Endothelial cell of umbilical vein (primary cell): ENCODE measurements at regions not wholly inside any gene's neighbourhood (a gene's known extent, or its start where the extent isn't known, plus 50 kb on each side); places are given as distances from the start of the nearest gene placed in this dataset.

Source experiments
- BruUV-seq: library from RNA; stranded (reverse); fragments of 400-500 nt; replicated peaks from 2 replicates; lab custom pipeline; 2021; lab: Mats Ljungman, UMichigan
- CTCF ChIA-PET: fragments of 300-600, 350-600 bp; sonication (Branson Sonifier 250); formaldehyde crosslinking; loops from one replicate; lab custom pipeline; 2021; ENCODE audit warnings: antibody characterized with exemption, inconsistent platforms; lab: Charles Lee
- POLR2A ChIA-PET: fragments of 300-600, 350-600 bp; sonication (Branson Sonifier 250); formaldehyde crosslinking; loops from one replicate; lab custom pipeline; 2021; ENCODE audit warnings: antibody characterized with exemption, inconsistent platforms; lab: Charles Lee
- DNase-seq: peaks from one replicate; pipeline ENCODE4 v3.0.0-alpha.2; 2011; ENCODE audit warnings: low read depth, low spot score
- FAIRE-seq: peaks from 2 replicates; lab custom pipeline; 2011; peaks lifted over from hg19 to GRCh38; lab: Jason Lieb, UNC
- H2AFZ ChIP-seq: 2 replicates; pipeline ENCODE4 v1.6.0; 2012; ENCODE audit warnings: low read depth, low read length, control low read depth, inconsistent platforms
- H3K27ac ChIP-seq: 2 replicates; pipeline ENCODE4 v1.5.1; 2011; ENCODE audit warnings: low read depth, mild to moderate bottlenecking, control low read depth, low read length, moderate library complexity; ENCODE audit not compliant: insufficient read depth
- H3K27me3 ChIP-seq, 2 experiments: 2 replicates each; pipeline versions ENCODE4 v1.6.0 to v1.6.1; 2011; ENCODE audit warnings: low read length in 2 of 2, mixed read lengths in 1 of 2; ENCODE audit not compliant: control insufficient read depth in 2 of 2, insufficient read depth in 2 of 2
- H3K36me3 ChIP-seq, 2 experiments: 2 replicates in 1 of 2; 3 replicates in 1 of 2; pipeline ENCODE4 v1.5.1; 2011; ENCODE audit warnings: low read length in 2 of 2, mild to moderate bottlenecking in 1 of 2, moderate library complexity in 1 of 2; ENCODE audit not compliant: control insufficient read depth in 2 of 2, insufficient read depth in 2 of 2; ENCODE audit errors: extremely low read depth in 1 of 2
- H3K4me1 ChIP-seq: 3 replicates; pipeline ENCODE4 v1.5.1; 2011; ENCODE audit warnings: mild to moderate bottlenecking, low read length; ENCODE audit not compliant: control insufficient read depth, insufficient read depth; ENCODE audit errors: extremely low read depth
- H3K4me2 ChIP-seq: 2 replicates; pipeline ENCODE4 v1.6.1; 2011; ENCODE audit warnings: low read length, control low read depth, mixed read lengths; ENCODE audit not compliant: insufficient read depth
- H3K4me3 ChIP-seq, 3 experiments: fragments of 200-600 bp in 1 of 3; sonication (generic), shearing (Covaris generic) in 1 of 3; replicated peaks in 1 of 3; 2 replicates each; pipeline ENCODE4 v1.5.1; 2011 to 2016; ENCODE audit warnings: control low read depth in 3 of 3, low read length in 3 of 3, mild to moderate bottlenecking in 2 of 3, inconsistent platforms in 1 of 3, low read depth in 1 of 3, moderate library complexity in 1 of 3; ENCODE audit not compliant: insufficient read depth in 1 of 3
- H3K79me2 ChIP-seq: 2 replicates; pipeline ENCODE4 v1.6.0; 2012; ENCODE audit warnings: low read length, inconsistent platforms; ENCODE audit not compliant: control insufficient read depth, insufficient read depth
- H3K9ac ChIP-seq: replicated peaks from 2 replicates; pipeline ENCODE3; 2011; ENCODE audit warnings: low read length, control low read depth; ENCODE audit not compliant: insufficient read depth; ENCODE audit errors: extremely low read depth
- H3K9me1 ChIP-seq: replicated peaks from 3 replicates; pipeline ENCODE4 v1.6.0; 2011; ENCODE audit warnings: mild to moderate bottlenecking, low read length; ENCODE audit not compliant: control insufficient read depth, insufficient read depth; ENCODE audit errors: extremely low read depth
- H3K9me3 ChIP-seq: replicated peaks from 2 replicates; pipeline ENCODE4 v1.5.1; 2012; ENCODE audit warnings: low read length, inconsistent platforms; ENCODE audit not compliant: control insufficient read depth, insufficient read depth
- H4K20me1 ChIP-seq: replicated peaks from 2 replicates; pipeline ENCODE3; 2011; ENCODE audit warnings: mild to moderate bottlenecking, low read length; ENCODE audit not compliant: control insufficient read depth, insufficient read depth; ENCODE audit errors: extremely low read depth
- EZH2 ChIP-seq: IDR thresholded peaks from 2 replicates; pipeline ENCODE4 v1.6.1; 2012; ENCODE audit warnings: borderline replicate concordance, low read depth, mild to moderate bottlenecking, moderate library complexity, low read length, inconsistent platforms; ENCODE audit not compliant: severe bottlenecking
- FOS ChIP-seq: IDR thresholded peaks from 2 replicates; pipeline ENCODE4 v1.6.1; 2011; ENCODE audit warnings: mild to moderate bottlenecking, low read length, moderate library complexity, borderline replicate concordance; ENCODE audit not compliant: insufficient read depth
- GATA2 ChIP-seq: IDR thresholded peaks from 2 replicates; pipeline ENCODE4 v1.7.0; 2011; ENCODE audit warnings: low read depth, mild to moderate bottlenecking, moderate library complexity, mixed read lengths, low read length; ENCODE audit not compliant: insufficient read length, insufficient read depth
- JUN ChIP-seq: IDR thresholded peaks from 2 replicates; pipeline ENCODE4 v1.6.1; 2011; ENCODE audit warnings: borderline replicate concordance, low read depth; ENCODE audit not compliant: insufficient read length, insufficient read depth
- MYC ChIP-seq: IDR thresholded peaks from one replicate; pipeline ENCODE4 v1.6.1; 2011; ENCODE audit warnings: mild to moderate bottlenecking, low read depth, low read length
- POLR2A ChIP-seq: IDR thresholded peaks from 2 replicates; pipeline ENCODE4 v1.6.1; 2012; ENCODE audit warnings: low read depth, mild to moderate bottlenecking, control low read depth, low read length
- POLR2AphosphoS5 ChIP-seq: IDR thresholded peaks from 2 replicates; pipeline ENCODE4 v1.6.1; 2012; ENCODE audit warnings: low read depth, mild to moderate bottlenecking, control low read depth, low read length, moderate library complexity; ENCODE audit not compliant: insufficient read depth
- dilution Hi-C: fragments of 300-500 bp; cut with MboI; formaldehyde crosslinking; loops from one replicate; pipeline ENCODE4 v1.15.0; 2019; ENCODE audit warnings: low sequenced_read_pairs; ENCODE audit not compliant: extremely low pct_ligation_motif_present
- intact Hi-C: fragments of 100-400 bp; cut with micrococcal nuclease; formaldehyde crosslinking; loops from one replicate; pipeline ENCODE4 v1.10.0; 2022
- TF ChIP-seq, protein P1 (sequence below): IDR thresholded peaks from 2 replicates; pipeline ENCODE4 v1.6.1; 2011; ENCODE audit not compliant: insufficient read depth, insufficient read length
- TF ChIP-seq, protein P2 (sequence below), 2 donors: IDR thresholded peaks; 1 replicate in 1 of 2; 2 replicates in 1 of 2; pipeline ENCODE4 v1.5.1; 2011; ENCODE audit warnings: low read length in 2 of 2, mild to moderate bottlenecking in 2 of 2, moderate library complexity in 2 of 2, control low read depth in 1 of 2, inconsistent platforms in 1 of 2, low read depth in 1 of 2; ENCODE audit not compliant: insufficient read depth in 1 of 2; ENCODE audit errors: extremely low read depth in 1 of 2

DNA sequence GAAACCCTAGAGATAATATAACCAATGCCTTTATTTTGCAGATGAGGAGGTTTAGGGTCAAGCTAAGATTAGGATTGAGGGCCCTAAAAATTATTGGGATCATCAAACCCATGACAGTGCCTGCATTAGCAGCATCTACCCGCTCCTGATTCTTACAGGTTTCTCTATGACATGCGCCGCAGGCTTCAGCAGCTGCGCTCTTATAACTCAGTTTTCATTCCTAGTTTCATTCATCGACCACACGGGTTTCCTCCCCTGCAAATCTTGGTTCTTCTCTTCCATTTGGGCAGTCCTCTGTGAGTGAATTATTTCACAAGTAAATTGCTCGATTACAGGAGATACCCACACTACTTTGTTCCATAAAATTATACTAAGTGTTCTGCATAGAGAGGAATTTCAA is 137.2 kb downstream of the SLC24A2 start:
- no peak for TF ChIP-seq MYC
- TF ChIP-seq POLR2AphosphoS5 = no peak
- TF ChIP-seq FOS = no peak
- TF ChIP-seq GATA2 = no peak
- no peak for TF ChIP-seq JUN
- no peak for TF ChIP-seq EZH2
- TF ChIP-seq, protein P1, sequence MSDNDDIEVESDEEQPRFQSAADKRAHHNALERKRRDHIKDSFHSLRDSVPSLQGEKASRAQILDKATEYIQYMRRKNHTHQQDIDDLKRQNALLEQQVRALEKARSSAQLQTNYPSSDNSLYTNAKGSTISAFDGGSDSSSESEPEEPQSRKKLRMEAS = no peak
- no peak for TF ChIP-seq POLR2A
- TF ChIP-seq, protein P2, sequence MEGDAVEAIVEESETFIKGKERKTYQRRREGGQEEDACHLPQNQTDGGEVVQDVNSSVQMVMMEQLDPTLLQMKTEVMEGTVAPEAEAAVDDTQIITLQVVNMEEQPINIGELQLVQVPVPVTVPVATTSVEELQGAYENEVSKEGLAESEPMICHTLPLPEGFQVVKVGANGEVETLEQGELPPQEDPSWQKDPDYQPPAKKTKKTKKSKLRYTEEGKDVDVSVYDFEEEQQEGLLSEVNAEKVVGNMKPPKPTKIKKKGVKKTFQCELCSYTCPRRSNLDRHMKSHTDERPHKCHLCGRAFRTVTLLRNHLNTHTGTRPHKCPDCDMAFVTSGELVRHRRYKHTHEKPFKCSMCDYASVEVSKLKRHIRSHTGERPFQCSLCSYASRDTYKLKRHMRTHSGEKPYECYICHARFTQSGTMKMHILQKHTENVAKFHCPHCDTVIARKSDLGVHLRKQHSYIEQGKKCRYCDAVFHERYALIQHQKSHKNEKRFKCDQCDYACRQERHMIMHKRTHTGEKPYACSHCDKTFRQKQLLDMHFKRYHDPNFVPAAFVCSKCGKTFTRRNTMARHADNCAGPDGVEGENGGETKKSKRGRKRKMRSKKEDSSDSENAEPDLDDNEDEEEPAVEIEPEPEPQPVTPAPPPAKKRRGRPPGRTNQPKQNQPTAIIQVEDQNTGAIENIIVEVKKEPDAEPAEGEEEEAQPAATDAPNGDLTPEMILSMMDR (IDR thresholded peaks at IDR 0.05; ENCODE audit: extremely low read depth in 1 of 2, insufficient read depth in 1 of 2, low read depth in 1 of 2, low read length in 2 of 2) = no peak
- no peaks in the 10 kb centered on the region for H4K20me1 ChIP-seq
- no peaks in the 10 kb centered on the region for H3K36me3 ChIP-seq
- H3K79me2 ChIP-seq = no peaks in the 10 kb centered on the region
- H3K9ac ChIP-seq = no peak overlapping the region
- H3K4me3 ChIP-seq = no peak overlapping the region
- FAIRE-seq = no peak
- DNase-seq = no peak
- no TSS peak for BruUV-seq
- H2AFZ ChIP-seq = no peak overlapping the region
- no peak overlapping the region for H3K27ac ChIP-seq
- no peak overlapping the region for H3K4me2 ChIP-seq
- ChIA-PET CTCF (no interaction called here), POLR2A (no interaction called here)
- no peaks in the 10 kb centered on the region for H3K9me3 ChIP-seq
- intact Hi-C loops (no loop called here), dilution Hi-C loops (no loop called here)
- H3K9me1 ChIP-seq = no peaks in the 10 kb centered on the region
- no peaks in the 10 kb centered on the region for H3K4me1 ChIP-seq
- H3K27me3 ChIP-seq = no peaks in the 10 kb centered on the region
